ENCODE measurements at regions not wholly inside any gene's neighbourhood (a gene's known extent, or its start where the extent isn't known, plus 50 kb on each side); places are given as distances from the start of the nearest gene placed in this dataset.

- 31% methylated on average over 2 of the region's 2 CpGs for WGBS (ENCODE audit: insufficient coverage, low coverage, missing lambda C conversion rate)
- no peak overlapping the region for H3K4me3 ChIP-seq
- H3K27ac ChIP-seq (ENCODE audit: extremely low read depth, low read depth, low read length), result no peak overlapping the region
- DNase-seq (ENCODE audit: extremely low read depth in 1 of 4, low spot score in 3 of 4), result no peak
- no peaks in the 10 kb centered on the region for H3K27me3 ChIP-seq (ENCODE audit: control insufficient read depth in 2 of 2, insufficient read depth in 2 of 2, low read length in 2 of 2)
- H3K4me2 ChIP-seq (ENCODE audit: insufficient read depth, low read length), result no peak overlapping the region
- H2AFZ ChIP-seq (ENCODE audit: low read depth, low read length), result no peak overlapping the region
- intact Hi-C loops (cut with micrococcal nuclease), result no loop called here
- no peaks in the 10 kb centered on the region for H3K36me3 ChIP-seq (ENCODE audit: control insufficient read depth, insufficient read depth, low read length)
- ATAC-seq, result no peak
- no peaks in the 10 kb centered on the region for H3K9me1 ChIP-seq (ENCODE audit: control insufficient read depth, insufficient read depth, low read length)
- ChIA-PET POLR2A (interaction anchor here (1.7 kb wide), 1 partner anchor 54 kb away, joined by 5 read pairs; the partner anchor contains the start of gene PMAIP1), CTCF (ENCODE audit: low intra/inter-chr PET ratio) (no interaction called here)
- H4K20me1 ChIP-seq (replicated peaks; ENCODE audit: control insufficient read depth, insufficient read depth, low read length), result no peaks in the 10 kb centered on the region
- no peak overlapping the region for H3K9ac ChIP-seq (ENCODE audit: insufficient read depth in 1 of 2, low read depth in 2 of 2, low read length in 2 of 2)
- TF ChIP-seq TSHZ1 (CRISPR knock-in tag; IDR thresholded peaks at IDR 0.05), result no peak
- no peak for TF ChIP-seq ZBTB26 (CRISPR knock-in tag; IDR thresholded peaks at IDR 0.05)
- no peak for TF ChIP-seq THRA (IDR thresholded peaks at IDR 0.05)
- TF ChIP-seq BRF1 (IDR thresholded peaks at IDR 0.05; ENCODE audit: borderline replicate concordance, extremely low read depth, insufficient read length), result no peak
- no peak for TF ChIP-seq DNMT1 (IDR thresholded peaks at IDR 0.05)
- no peak for TF ChIP-seq POLR2B (IDR thresholded peaks at IDR 0.05; ENCODE audit: low read depth, partially characterized antibody)
- no peak for TF ChIP-seq STAT5B (CRISPR knock-in tag; IDR thresholded peaks at IDR 0.05)
- TF ChIP-seq NCOA1 (IDR thresholded peaks at IDR 0.05; ENCODE audit: low read depth), result no peak
- no peak for TF ChIP-seq TEAD4 (IDR thresholded peaks at IDR 0.05; ENCODE audit: low read length)
- no peak for TF ChIP-seq TEAD4 (CRISPR knock-in tag; IDR thresholded peaks at IDR 0.05; ENCODE audit: borderline replicate concordance)
- TF ChIP-seq BRD9 (IDR thresholded peaks at IDR 0.05; ENCODE audit: low read depth, partially characterized antibody), result no peak
- TF ChIP-seq RBFOX2 (IDR thresholded peaks at IDR 0.05; ENCODE audit: low read depth, low read length), result no peak
- no peak for TF ChIP-seq U2AF2 (optimal IDR thresholded peaks at IDR 0.05; ENCODE audit: low read depth, low read length)
- in situ Hi-C loops (cut with MboI), result no loop called here
- H3K4me1 ChIP-seq (replicated peaks in 1 of 2; ENCODE audit: control insufficient read depth in 2 of 2, insufficient read depth in 2 of 2, low read length in 2 of 2), result peaks cover 0 to 5% of the 10 kb centered on the region in 2 experiments; a peak in 3 of 5 replicates
- no TSS peak for BruUV-seq (replicated peaks)
- no peak for FAIRE-seq
- H3K9me3 ChIP-seq (replicated peaks; ENCODE audit: control insufficient read depth, insufficient read depth, low read depth, low read length), result no peaks in the 10 kb centered on the region
- no peaks in the 10 kb centered on the region for H3K79me2 ChIP-seq (ENCODE audit: control insufficient read depth, insufficient read depth, low read length)
Measured at GRCh38 chr18:59954755-59955156, 55.0 kb downstream of the PMAIP1 start.

All from K562 (cell line).